ENCODE measurements at regions not wholly inside any gene's neighbourhood (a gene's known extent, or its start where the extent isn't known, plus 50 kb on each side); places are given as distances from the start of the nearest gene placed in this dataset.
A peak's percentile ranks its signal among the peaks of the same experiment; 100 is the strongest.
"Not testable (repeated sequence)": the region's sequence is repeated elsewhere in the genome, so short reads cannot be mapped to it uniquely, and the experiment has no call there.

DNA sequence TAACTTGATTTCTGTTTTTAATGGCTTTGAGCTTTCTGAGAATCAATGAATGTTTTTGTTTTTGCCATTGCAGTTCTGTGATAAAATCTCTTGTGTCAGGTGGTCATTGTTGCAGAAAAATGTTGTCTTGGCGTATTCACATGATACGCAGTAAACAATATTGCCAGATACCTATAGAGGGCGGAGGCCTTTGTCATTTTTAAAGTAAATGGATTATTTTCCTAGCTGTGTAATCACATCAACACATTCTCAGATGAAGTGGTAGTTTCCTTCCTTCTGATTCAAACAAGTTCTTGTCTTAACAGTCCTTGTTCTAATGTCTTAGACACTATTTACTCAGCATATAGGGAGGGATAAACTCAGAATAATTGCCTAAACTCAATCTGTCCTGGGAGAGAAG, 109.9 kb upstream of the DAB2 start:
- no peak for TF ChIP-seq CTCF (IDR thresholded peaks at IDR 0.05)
- no peaks in the 10 kb centered on the region for H3K27me3 ChIP-seq (ENCODE audit: control insufficient read depth, insufficient read depth, low read length)

DNA sequence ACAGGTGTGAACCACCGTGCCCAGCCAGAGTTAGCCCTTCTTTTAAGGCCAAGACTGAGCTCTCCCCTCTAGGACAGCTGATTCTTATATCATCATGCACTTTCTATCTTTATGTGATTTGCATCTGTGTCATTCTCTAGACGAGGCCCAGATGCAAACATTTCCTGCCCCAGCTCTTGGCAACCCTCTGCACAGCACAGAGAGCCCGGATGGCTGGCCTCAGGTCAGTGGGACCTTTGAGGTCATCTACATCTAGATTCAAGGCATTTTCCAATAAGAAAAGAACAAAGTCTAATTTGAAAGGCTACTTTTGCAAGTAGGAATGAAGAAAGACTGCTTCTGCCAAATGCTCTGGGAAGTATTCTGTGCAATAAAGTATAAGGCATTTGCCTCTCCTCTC, 109.0 kb upstream of the DAB2 start:
- no peak for TF ChIP-seq CTCF (IDR thresholded peaks at IDR 0.05)
- Histone ChIP-seq H3K9me3 (ENCODE audit: control insufficient read depth, low read length) (no peaks in the 10 kb centered on the region), H3K4me2 (ENCODE audit: low read length) (no peak overlapping the region), H3K9ac (no peak overlapping the region), H3K4me3 (ENCODE audit: low read depth, low read length) (no peak overlapping the region), H3K27me3 (ENCODE audit: control insufficient read depth, insufficient read depth, low read length) (no peaks in the 10 kb centered on the region), H3K4me1 (no peaks in the 10 kb centered on the region), H2AFZ (no peak overlapping the region), H3K36me3 (ENCODE audit: control insufficient read depth, insufficient read depth, low read length) (no peaks in the 10 kb centered on the region), H3K79me2 (no peaks in the 10 kb centered on the region), H3K27ac (no peak overlapping the region)

More for the DNA sequence above, 109.9 kb upstream of the DAB2 start:
- no peaks in the 10 kb centered on the region for H3K9me3 ChIP-seq (ENCODE audit: control insufficient read depth, low read length)
- no peaks in the 10 kb centered on the region for H3K4me1 ChIP-seq
- no peak overlapping the region for H2AFZ ChIP-seq
- no peak overlapping the region for H3K9ac ChIP-seq
- H3K4me2 ChIP-seq (ENCODE audit: low read length) = no peak overlapping the region
- no peaks in the 10 kb centered on the region for H3K36me3 ChIP-seq (ENCODE audit: control insufficient read depth, insufficient read depth, low read length)
- H3K79me2 ChIP-seq = no peaks in the 10 kb centered on the region
- no peak overlapping the region for H3K4me3 ChIP-seq (ENCODE audit: low read depth, low read length)
- no peak overlapping the region for H3K27ac ChIP-seq

DNA sequence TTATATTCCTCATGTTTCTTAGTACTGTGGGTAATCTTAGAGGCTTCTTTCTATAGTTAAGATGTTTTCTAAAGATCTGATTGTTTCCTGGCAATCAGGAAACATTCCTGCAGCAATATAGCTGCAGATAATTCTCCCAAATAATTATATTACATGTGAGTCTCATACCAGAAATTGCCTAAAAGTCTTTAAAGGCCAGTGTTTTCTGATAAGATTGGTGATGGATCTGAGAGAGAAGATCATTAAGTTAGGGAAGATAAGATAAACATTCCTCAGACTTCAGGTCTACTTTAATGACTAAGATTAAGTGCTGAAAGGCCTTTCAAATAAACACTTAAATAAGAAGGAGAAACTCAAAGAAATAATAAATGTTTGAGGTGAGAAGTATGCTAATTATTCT, 107.7 kb upstream of the DAB2 start:
- Histone ChIP-seq H3K4me1 (no peaks in the 10 kb centered on the region), H3K27ac (no peak overlapping the region), H3K79me2 (no peaks in the 10 kb centered on the region), H3K9me3 (ENCODE audit: control insufficient read depth, low read length) (no peaks in the 10 kb centered on the region), H3K36me3 (ENCODE audit: control insufficient read depth, insufficient read depth, low read length) (no peaks in the 10 kb centered on the region), H3K4me2 (ENCODE audit: low read length) (no peak overlapping the region), H3K9ac (no peak overlapping the region), H3K4me3 (ENCODE audit: low read depth, low read length) (no peak overlapping the region), H3K27me3 (ENCODE audit: control insufficient read depth, insufficient read depth, low read length) (no peaks in the 10 kb centered on the region), H2AFZ (no peak overlapping the region)
- TF ChIP-seq CTCF (IDR thresholded peaks at IDR 0.05) = no peak

GRCh38 chr5:39531306-39531705, 106.5 kb upstream of the DAB2 start:
- Histone ChIP-seq H3K27ac (no peak overlapping the region), H3K4me1 (no peaks in the 10 kb centered on the region), H3K36me3 (ENCODE audit: control insufficient read depth, insufficient read depth, low read length) (no peaks in the 10 kb centered on the region), H3K79me2 (no peaks in the 10 kb centered on the region), H3K9ac (no peak overlapping the region), H3K4me3 (ENCODE audit: low read depth, low read length) (no peak overlapping the region), H2AFZ (no peak overlapping the region), H3K27me3 (ENCODE audit: control insufficient read depth, insufficient read depth, low read length) (no peaks in the 10 kb centered on the region), H3K4me2 (ENCODE audit: low read length) (no peak overlapping the region), H3K9me3 (ENCODE audit: control insufficient read depth, low read length) (no peaks in the 10 kb centered on the region)
- TF ChIP-seq CTCF (IDR thresholded peaks at IDR 0.05) = no peak

- Histone ChIP-seq H3K4me1 (no peaks in the 10 kb centered on the region), H3K9ac (no peak overlapping the region), H3K36me3 (ENCODE audit: control insufficient read depth, insufficient read depth, low read length) (no peaks in the 10 kb centered on the region), H3K9me3 (ENCODE audit: control insufficient read depth, low read length) (no peaks in the 10 kb centered on the region), H2AFZ (no peak overlapping the region), H3K4me3 (ENCODE audit: low read depth, low read length) (no peak overlapping the region), H3K4me2 (ENCODE audit: low read length) (no peak overlapping the region), H3K27ac (peak overlapping the region; percentile 40), H3K79me2 (no peaks in the 10 kb centered on the region), H3K27me3 (ENCODE audit: control insufficient read depth, insufficient read depth, low read length) (no peaks in the 10 kb centered on the region)
- TF ChIP-seq CTCF (IDR thresholded peaks at IDR 0.05) = no peak
These were observed 102.2 kb upstream of the DAB2 start for GRCh38 chr5:39526914-39527477.

DNA sequence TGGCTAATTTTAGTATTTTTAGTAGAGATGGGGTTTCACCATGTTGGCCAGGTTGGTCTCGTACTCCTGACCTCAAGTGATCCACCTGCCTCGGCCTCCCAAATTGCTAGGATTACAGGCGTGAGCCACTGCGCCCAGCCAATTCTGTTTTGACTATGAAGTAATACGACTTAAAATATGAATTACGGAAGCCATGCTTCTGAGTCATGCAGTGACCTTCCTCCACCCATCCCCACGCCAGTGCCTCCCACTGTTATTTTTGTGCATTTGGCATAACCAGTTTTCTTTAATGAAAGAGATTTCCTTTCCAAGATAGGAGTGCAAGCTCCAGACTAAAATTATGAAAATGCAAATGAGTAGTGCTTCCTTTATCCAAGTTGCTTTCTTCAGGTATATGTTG, 101.0 kb upstream of the DAB2 start:
- H3K27me3 ChIP-seq (ENCODE audit: control insufficient read depth, insufficient read depth, low read length); H3K9ac ChIP-seq; H3K4me1 ChIP-seq; H3K4me2 ChIP-seq (ENCODE audit: low read length); H3K4me3 ChIP-seq (ENCODE audit: low read depth, low read length); H3K9me3 ChIP-seq (ENCODE audit: control insufficient read depth, low read length); H3K79me2 ChIP-seq; H3K36me3 ChIP-seq (ENCODE audit: control insufficient read depth, insufficient read depth, low read length); H2AFZ ChIP-seq; H3K27ac ChIP-seq: not testable (repeated sequence)
